ENCODE measurements at regions not wholly inside any gene's neighbourhood (a gene's known extent, or its start where the extent isn't known, plus 50 kb on each side); places are given as distances from the start of the nearest gene placed in this dataset.

GRCh38 chr12:46711756-46712155, 114.0 kb downstream of the SLC38A4 start:
- TF ChIP-seq RFX5 (IDR thresholded peaks at IDR 0.05; ENCODE audit: low read depth, low read length) (no peak), POLR2A (IDR thresholded peaks at IDR 0.05; ENCODE audit: low read depth, low read length) (no peak), MXI1 (IDR thresholded peaks at IDR 0.05; ENCODE audit: borderline replicate concordance, low read depth, low read length) (no peak)

Data from IMR-90 (cell line).